ENCODE measurements at regions not wholly inside any gene's neighbourhood (a gene's known extent, or its start where the extent isn't known, plus 50 kb on each side); places are given as distances from the start of the nearest gene placed in this dataset.

GRCh38 chr2:226644399-226644865 is 155.2 kb downstream of the IRS1 start:
- TF ChIP-seq ZNF274 (IDR thresholded peaks at IDR 0.05; ENCODE audit: low read depth, low read length): no peak
- TF ChIP-seq SUZ12 (IDR thresholded peaks at IDR 0.05; ENCODE audit: extremely low read depth, insufficient read depth, insufficient read length): no peak
- no peak for TF ChIP-seq YY1 (IDR thresholded peaks at IDR 0.05; ENCODE audit: insufficient read depth, insufficient read length)
- Histone ChIP-seq H3K36me3 (ENCODE audit: insufficient read depth, insufficient read length, low read length) (no peaks in the 10 kb centered on the region), H3K9me3 (ENCODE audit: insufficient read depth, low read length) (peaks cover 35% of the 10 kb centered on the region), H3K4me3 (ENCODE audit: insufficient read length, low read depth) (no peak overlapping the region), H3K9ac (ENCODE audit: insufficient read length, low read depth) (no peak overlapping the region), H3K4me1 (ENCODE audit: insufficient read depth, insufficient read length) (no peaks in the 10 kb centered on the region), H3K27me3 (ENCODE audit: insufficient read depth, insufficient read length) (no peaks in the 10 kb centered on the region)
- DNase-seq (ENCODE audit: low read depth, low spot score): no peak

- no peaks in the 10 kb centered on the region for H3K27me3 ChIP-seq (ENCODE audit: insufficient read depth, insufficient read length)
- no peaks in the 10 kb centered on the region for H3K36me3 ChIP-seq (ENCODE audit: insufficient read depth, insufficient read length, low read length)
- TF ChIP-seq SUZ12 (IDR thresholded peaks at IDR 0.05; ENCODE audit: extremely low read depth, insufficient read depth, insufficient read length) (no peak), ZNF274 (IDR thresholded peaks at IDR 0.05; ENCODE audit: low read depth, low read length) (no peak), YY1 (IDR thresholded peaks at IDR 0.05; ENCODE audit: insufficient read depth, insufficient read length) (no peak)
- H3K9me3 ChIP-seq (ENCODE audit: insufficient read depth, low read length): peaks cover 30% of the 10 kb centered on the region
- H3K4me1 ChIP-seq (ENCODE audit: insufficient read depth, insufficient read length): no peaks in the 10 kb centered on the region
- H3K4me3 ChIP-seq (ENCODE audit: insufficient read length, low read depth): no peak overlapping the region
- H3K9ac ChIP-seq (ENCODE audit: insufficient read length, low read depth): no peak overlapping the region
- no peak for DNase-seq (ENCODE audit: low read depth, low spot score)
Observed at GRCh38 chr2:226643946-226644282, 155.7 kb downstream of the IRS1 start.

- TF ChIP-seq SUZ12 (IDR thresholded peaks at IDR 0.05; ENCODE audit: extremely low read depth, insufficient read depth, insufficient read length): no peak
- no peak for TF ChIP-seq YY1 (IDR thresholded peaks at IDR 0.05; ENCODE audit: insufficient read depth, insufficient read length)
- no peak for TF ChIP-seq ZNF274 (IDR thresholded peaks at IDR 0.05; ENCODE audit: low read depth, low read length)
- Histone ChIP-seq H3K9ac (ENCODE audit: insufficient read length, low read depth) (no peak overlapping the region), H3K36me3 (ENCODE audit: insufficient read depth, insufficient read length, low read length) (no peaks in the 10 kb centered on the region), H3K4me3 (ENCODE audit: insufficient read length, low read depth) (no peak overlapping the region), H3K9me3 (ENCODE audit: insufficient read depth, low read length) (peaks cover 24% of the 10 kb centered on the region; the same call in 1 of the 2 replicates), H3K27me3 (ENCODE audit: insufficient read depth, insufficient read length) (no peaks in the 10 kb centered on the region), H3K4me1 (ENCODE audit: insufficient read depth, insufficient read length) (no peaks in the 10 kb centered on the region)
- DNase-seq (ENCODE audit: low read depth, low spot score): no peak
Observed at GRCh38 chr2:226643030-226643945, 156.3 kb downstream of the IRS1 start.

GRCh38 chr2:226641008-226641407 is 158.6 kb downstream of the IRS1 start:
- no peaks in the 10 kb centered on the region for H3K27me3 ChIP-seq (ENCODE audit: insufficient read depth, insufficient read length)
- 0 out of 2 replicates have a peak, but pooled peaks cover 3% of the 10 kb centered on the region for H3K9me3 ChIP-seq (ENCODE audit: insufficient read depth, low read length)
- no peaks in the 10 kb centered on the region for H3K36me3 ChIP-seq (ENCODE audit: insufficient read depth, insufficient read length, low read length)
- H3K9ac ChIP-seq (ENCODE audit: insufficient read length, low read depth): no peak overlapping the region
- H3K4me3 ChIP-seq (ENCODE audit: insufficient read length, low read depth): no peak overlapping the region
- no peak for DNase-seq (ENCODE audit: low read depth, low spot score)
- H3K4me1 ChIP-seq (ENCODE audit: insufficient read depth, insufficient read length): no peaks in the 10 kb centered on the region
- no peak for TF ChIP-seq ZNF274 (IDR thresholded peaks at IDR 0.05; ENCODE audit: low read depth, low read length)
- TF ChIP-seq SUZ12 (IDR thresholded peaks at IDR 0.05; ENCODE audit: extremely low read depth, insufficient read depth, insufficient read length): no peak
- no peak for TF ChIP-seq YY1 (IDR thresholded peaks at IDR 0.05; ENCODE audit: insufficient read depth, insufficient read length)

GRCh38 chr2:226640501-226640900 is 159.1 kb downstream of the IRS1 start:
- Histone ChIP-seq H3K9me3 (ENCODE audit: insufficient read depth, low read length) (no peaks in the 10 kb centered on the region), H3K36me3 (ENCODE audit: insufficient read depth, insufficient read length, low read length) (no peaks in the 10 kb centered on the region), H3K9ac (ENCODE audit: insufficient read length, low read depth) (no peak overlapping the region), H3K4me1 (ENCODE audit: insufficient read depth, insufficient read length) (no peaks in the 10 kb centered on the region), H3K4me3 (ENCODE audit: insufficient read length, low read depth) (no peak overlapping the region), H3K27me3 (ENCODE audit: insufficient read depth, insufficient read length) (no peaks in the 10 kb centered on the region)
- TF ChIP-seq ZNF274 (IDR thresholded peaks at IDR 0.05; ENCODE audit: low read depth, low read length) (no peak), YY1 (IDR thresholded peaks at IDR 0.05; ENCODE audit: insufficient read depth, insufficient read length) (no peak), SUZ12 (IDR thresholded peaks at IDR 0.05; ENCODE audit: extremely low read depth, insufficient read depth, insufficient read length) (no peak)
- DNase-seq (ENCODE audit: low read depth, low spot score): no peak

DNA sequence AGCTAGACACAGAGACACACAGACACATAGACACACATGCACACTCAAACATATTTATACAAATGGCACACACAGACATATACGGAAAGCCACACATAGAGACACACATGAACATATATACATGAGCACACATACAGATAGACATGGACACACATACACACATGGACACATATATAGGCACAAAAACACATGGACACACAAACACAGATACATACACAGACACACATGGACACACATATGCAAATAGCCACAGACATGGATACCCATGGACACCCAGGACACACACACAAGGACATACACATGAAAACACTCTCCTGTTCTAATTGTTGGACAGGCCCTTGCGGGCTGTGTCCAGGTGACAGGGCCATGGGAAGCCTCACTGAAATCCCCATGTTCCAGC is 160.1 kb downstream of the IRS1 start:
- H3K36me3 ChIP-seq (ENCODE audit: insufficient read depth, insufficient read length, low read length): no peaks in the 10 kb centered on the region
- TF ChIP-seq YY1 (IDR thresholded peaks at IDR 0.05; ENCODE audit: insufficient read depth, insufficient read length) (no peak), ZNF274 (IDR thresholded peaks at IDR 0.05; ENCODE audit: low read depth, low read length) (no peak), SUZ12 (IDR thresholded peaks at IDR 0.05; ENCODE audit: extremely low read depth, insufficient read depth, insufficient read length) (no peak)
- H3K4me1 ChIP-seq (ENCODE audit: insufficient read depth, insufficient read length): no peaks in the 10 kb centered on the region
- DNase-seq (ENCODE audit: low read depth, low spot score): no peak
- no peaks in the 10 kb centered on the region for H3K27me3 ChIP-seq (ENCODE audit: insufficient read depth, insufficient read length)
- H3K9ac ChIP-seq (ENCODE audit: insufficient read length, low read depth): no peak overlapping the region
- H3K4me3 ChIP-seq (ENCODE audit: insufficient read length, low read depth): no peak overlapping the region
- H3K9me3 ChIP-seq (ENCODE audit: insufficient read depth, low read length): no peaks in the 10 kb centered on the region

DNA sequence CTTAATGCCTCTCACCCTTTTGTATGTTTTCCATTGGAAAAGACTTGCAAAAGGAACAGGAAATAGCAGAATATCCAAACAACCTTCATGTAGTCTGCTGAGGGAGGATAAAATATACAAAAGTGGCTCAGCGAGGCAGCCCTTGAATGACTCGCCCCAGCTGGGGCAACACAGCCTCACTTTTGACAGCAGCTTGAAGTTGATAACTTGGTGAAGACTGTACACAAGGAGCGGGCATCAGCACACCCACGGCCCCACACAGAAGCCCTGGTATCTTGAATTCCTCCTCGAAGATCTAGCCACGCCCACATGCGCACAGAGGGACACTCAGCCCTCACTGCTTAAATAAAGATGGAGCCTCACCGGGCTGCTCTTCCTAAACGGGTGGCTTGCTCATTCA is 161.0 kb downstream of the IRS1 start:
- H3K4me1 ChIP-seq (ENCODE audit: insufficient read depth, insufficient read length): no peaks in the 10 kb centered on the region
- DNase-seq (ENCODE audit: low read depth, low spot score): no peak
- H3K9me3 ChIP-seq (ENCODE audit: insufficient read depth, low read length): no peaks in the 10 kb centered on the region
- TF ChIP-seq SUZ12 (IDR thresholded peaks at IDR 0.05; ENCODE audit: extremely low read depth, insufficient read depth, insufficient read length) (no peak), YY1 (IDR thresholded peaks at IDR 0.05; ENCODE audit: insufficient read depth, insufficient read length) (no peak), ZNF274 (IDR thresholded peaks at IDR 0.05; ENCODE audit: low read depth, low read length) (no peak)
- H3K27me3 ChIP-seq (ENCODE audit: insufficient read depth, insufficient read length): no peaks in the 10 kb centered on the region
- no peak overlapping the region for H3K9ac ChIP-seq (ENCODE audit: insufficient read length, low read depth)
- H3K36me3 ChIP-seq (ENCODE audit: insufficient read depth, insufficient read length, low read length): no peaks in the 10 kb centered on the region
- H3K4me3 ChIP-seq (ENCODE audit: insufficient read length, low read depth): no peak overlapping the region
